Right kidney (tissue), 1 donor: ENCODE measurements at regions not wholly inside any gene's neighbourhood (a gene's known extent, or its start where the extent isn't known, plus 50 kb on each side); places are given as distances from the start of the nearest gene placed in this dataset.
"Not testable (repeated sequence)": the region's sequence is repeated elsewhere in the genome, so short reads cannot be mapped to it uniquely, and the experiment has no call there.

Experiments
- DNase-seq: peaks from one replicate; pipeline ENCODE4 v3.0.0-alpha.2; 2016

- no peak for DNase-seq
Measured at GRCh38 chr22:44628835-44629234, 73.2 kb upstream of the PRR5 start.

DNA sequence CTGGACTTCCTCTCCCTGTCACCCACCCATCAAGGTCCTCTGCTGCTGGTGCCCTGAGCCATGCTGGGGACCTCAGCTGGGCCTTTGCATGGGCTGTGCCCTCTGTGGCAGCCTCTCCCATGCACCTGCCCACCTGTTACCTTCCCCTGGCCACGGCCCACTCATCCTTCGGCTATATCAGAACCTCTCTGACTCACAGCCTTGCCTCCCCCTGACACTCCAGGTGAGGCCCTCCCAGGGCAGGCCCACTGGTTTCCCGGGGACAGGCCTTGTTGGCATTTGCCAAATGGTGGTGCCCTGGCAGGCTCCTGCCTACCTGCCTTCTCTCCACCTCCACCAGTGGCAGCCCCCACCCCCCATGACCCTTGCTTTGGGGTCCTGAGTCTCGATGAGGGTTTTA, 73.7 kb upstream of the PRR5 start:
- DNase-seq: no peak

DNA sequence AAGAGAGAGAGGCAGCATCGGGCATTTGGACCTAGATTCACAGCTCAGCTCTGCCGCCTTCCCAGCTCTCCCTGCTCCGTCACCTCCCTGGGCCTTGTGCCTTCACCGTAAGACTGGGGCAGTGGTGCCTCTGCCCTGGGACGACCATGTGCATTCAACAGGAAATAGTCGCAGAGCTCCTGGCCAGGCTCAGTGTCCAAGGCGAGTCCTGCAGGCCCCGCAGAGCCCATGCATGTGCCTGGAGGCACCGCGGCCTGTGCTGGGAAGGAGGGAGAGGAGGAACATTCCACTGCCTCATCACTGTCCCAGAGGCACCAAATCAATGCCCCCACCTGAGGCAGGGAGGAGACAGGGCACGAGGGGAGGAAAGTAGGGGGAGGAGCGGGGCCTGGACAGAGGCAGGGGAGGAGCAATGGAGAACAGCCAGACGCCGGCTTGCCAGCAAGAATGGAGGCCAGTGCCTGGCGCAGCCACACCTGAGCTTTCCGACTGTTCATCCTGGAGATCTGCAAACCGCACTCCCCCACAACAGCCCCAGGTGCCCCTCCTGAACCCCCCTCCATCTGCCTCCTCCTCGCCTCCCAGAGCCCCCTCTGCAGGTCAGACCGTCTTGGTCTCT, 74.4 kb upstream of the PRR5 start:
- DNase-seq: no peak

- DNase-seq: peak; percentile 59
Measured at GRCh38 chr22:44625981-44626687, 75.9 kb upstream of the PRR5 start.

- no peak for DNase-seq
Measured at GRCh38 chr22:44625421-44625760, 76.6 kb upstream of the PRR5 start.

DNA sequence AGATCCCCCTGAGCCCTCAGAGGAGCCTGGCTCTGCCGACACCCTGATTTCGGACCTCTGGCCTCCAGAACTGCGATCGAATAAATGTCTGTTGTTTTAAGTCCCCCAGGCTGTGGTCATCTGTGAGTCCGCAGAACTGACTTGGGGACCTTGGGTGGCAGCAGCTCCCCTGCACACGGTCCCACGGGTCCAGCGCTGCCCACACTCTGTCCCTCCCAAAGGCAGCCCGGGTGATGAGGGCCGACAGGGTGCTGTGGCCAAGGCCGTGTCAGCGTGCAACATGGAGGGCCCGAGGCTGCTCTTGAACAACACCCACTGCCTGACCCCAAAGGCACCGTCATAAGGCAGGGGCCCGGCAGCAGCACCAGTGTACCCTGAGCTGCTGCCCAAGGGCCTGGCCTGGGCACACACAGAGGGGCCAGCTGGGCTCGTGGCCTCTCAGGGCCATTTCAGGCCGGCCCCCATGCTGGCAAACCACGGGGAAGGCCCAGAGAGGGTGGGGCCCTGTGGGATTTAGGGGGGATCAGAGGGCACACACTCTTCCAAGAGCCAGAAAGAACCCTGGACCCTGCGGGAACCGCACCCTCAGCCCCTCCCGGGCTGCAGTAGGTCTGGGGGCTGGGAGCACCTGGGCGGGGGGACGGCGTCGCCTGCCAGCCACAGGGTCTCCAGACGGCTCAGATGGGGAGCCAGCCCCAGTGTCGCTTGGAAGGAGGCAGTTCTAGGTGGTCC, 77.1 kb upstream of the PRR5 start:
- no peak for DNase-seq

DNA sequence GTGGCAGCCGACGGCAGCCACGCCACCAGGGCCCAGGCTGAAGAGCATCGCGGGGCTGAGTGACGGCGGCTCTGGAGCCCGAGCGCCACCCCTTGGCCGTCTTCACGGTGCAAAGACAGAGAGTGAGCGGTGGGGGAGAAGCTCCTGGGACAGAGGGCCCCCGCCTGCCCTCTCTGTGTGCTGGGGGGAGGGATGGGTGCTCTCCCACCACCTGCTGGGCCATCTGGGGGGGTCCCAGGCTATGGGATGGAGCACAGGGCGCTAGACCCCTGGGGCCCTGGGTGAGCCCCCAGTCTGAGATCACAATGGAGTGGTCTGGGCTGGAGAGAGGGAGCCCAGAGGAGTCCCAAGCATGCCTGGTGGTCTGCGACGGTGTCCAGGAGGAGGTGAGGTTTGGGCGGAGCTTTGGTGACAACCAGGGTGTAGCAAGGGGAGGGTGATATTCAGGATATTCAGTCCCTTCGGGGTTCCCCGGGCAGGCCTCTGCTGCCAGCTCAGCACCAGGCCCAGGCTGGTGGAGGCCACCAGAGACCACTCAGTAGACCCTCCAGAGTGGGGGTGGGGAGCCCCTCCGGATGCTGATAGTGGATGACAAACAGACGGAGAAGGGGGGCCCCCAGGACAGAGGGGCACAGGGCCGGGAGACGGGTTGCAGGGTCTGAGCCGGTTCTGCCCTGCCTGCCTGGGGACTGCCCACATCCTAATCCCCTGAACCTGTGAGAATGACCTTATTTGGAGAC, 78.1 kb upstream of the PRR5 start:
- DNase-seq: peak; percentile 58

DNA sequence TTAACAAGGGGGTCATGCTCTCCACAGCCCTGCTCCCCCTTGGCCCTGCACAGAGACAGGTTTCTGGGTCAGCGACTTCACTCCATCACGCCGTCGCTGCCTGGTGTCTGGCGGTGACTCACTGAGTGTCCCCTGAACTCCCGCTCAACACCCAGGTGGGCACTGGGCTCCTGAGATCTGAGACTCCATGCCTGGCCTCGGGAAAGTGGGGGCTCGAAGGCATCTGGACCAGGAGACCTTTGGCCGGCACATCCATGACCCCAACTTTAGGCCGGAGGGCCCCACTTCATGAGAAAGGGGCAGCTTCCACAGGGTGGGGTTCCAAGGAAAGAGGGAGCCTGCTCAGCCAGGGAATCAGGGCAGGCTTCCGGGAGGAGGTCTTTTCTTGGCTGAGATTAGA, 79.3 kb upstream of the PRR5 start:
- DNase-seq: no peak

- DNase-seq: no peak
Measured at GRCh38 chr22:44622147-44622427, 79.9 kb upstream of the PRR5 start.

DNA sequence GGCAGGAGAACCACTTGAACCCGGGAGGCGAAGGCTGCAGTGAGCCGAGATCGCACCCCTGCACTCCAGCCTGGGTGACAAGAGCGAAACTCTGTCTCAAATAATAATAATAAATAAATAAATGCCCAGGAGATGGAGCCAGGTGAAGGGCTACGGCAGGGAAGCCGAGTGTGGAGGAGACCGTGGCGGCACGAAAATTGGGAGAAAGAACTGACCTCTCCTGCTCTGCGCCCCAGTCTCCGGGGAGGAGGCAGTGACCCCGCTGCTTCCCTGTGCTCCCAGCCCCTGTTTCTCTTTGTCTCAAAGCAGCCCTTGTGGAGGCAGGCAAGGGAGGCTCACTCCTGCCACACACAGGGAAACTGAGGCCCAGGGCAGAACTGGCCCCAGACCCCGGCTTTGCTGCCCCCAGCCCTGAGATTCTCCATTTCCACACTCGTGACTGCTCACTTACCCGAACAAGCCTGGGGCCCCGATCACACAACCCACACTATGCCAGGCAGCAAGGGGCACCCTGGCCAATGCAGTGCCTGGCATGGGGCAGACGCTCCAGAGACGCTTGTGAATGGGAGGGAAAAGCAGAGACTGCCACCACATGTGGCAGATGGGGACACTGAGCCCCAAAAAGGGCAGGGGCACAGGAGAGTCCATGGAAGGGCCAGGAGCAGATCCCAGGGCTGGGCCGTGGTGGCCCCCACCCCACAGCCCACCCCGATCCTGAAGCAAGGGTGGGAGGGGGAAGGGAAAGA, 80.4 kb upstream of the PRR5 start:
- no peak for DNase-seq

- no peak for DNase-seq
Measured at GRCh38 chr22:44620841-44621257, 81.2 kb upstream of the PRR5 start.

DNA sequence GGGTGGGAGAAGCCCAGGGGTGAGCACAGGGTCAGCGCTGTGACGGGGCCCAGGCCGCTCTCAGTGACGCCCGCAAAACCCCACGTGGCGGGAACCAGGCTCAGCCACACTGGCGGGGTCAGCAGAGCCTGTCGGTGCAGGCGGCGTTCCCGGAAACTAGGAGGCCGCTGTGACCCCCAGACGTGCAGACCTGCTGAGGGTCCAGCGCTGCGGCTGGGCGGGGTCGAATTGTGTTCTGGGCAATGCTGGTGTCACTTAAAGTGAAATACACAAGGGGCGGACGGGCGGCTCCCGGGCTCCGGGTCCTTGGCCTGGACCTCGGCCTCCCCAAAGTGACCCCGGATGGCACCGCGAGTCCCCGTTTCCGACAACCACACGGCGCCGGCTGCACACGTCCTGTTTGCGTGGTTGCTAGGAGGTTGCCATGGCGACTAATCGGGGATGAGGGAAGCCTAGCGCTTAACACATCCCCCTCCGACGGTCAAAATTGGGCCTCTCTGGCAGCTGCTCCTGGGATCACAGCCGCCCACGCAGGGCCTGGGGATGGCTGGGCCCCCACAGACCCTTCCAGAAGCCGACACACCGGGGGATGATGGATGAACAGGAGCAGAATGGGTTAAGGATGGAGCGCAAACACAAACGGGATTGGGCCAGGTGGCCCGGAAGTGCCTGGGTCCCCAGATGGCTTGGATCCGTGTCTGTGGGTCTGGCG, 81.7 kb upstream of the PRR5 start:
- peak; percentile 81 for DNase-seq

- DNase-seq: not testable (repeated sequence)
Measured at GRCh38 chr22:44619560-44620128, 82.4 kb upstream of the PRR5 start.

DNA sequence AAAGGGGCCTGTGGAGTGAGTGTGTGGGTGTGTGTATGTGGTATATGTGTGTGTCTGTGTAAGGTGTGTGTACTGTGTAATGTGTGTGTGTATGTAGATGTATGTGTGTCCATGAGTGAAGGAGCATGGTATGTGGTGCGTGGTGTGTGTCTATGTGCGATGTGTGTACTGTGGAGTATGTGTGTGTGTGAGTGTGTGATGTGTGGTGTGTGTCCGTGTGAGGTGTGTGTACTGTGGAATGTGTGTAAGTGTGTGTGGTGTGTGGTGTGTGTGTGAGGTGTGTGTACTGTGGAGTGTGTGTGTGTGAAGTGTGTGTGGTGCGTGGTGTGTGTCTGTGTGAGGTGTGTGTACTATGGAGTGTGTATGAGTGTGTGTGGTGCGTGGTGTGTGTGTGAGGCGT, 83.1 kb upstream of the PRR5 start:
- not testable (repeated sequence) for DNase-seq

GRCh38 chr22:44618400-44618799, 83.6 kb upstream of the PRR5 start:
- peak; percentile 22 for DNase-seq

DNA sequence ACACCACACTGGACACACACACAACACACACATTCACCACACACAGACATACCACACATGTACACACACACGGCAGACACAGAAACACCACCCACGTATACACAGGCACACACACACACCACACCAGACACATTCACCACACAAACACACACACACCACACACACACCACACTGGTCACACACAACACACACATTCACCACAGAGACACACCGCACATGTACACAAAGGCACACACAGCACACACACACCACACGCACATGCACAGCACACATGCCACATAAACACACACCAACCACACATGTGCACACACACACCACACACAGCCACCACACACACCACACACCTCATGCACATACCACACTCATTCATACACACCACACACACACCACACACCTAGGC, 84.2 kb upstream of the PRR5 start:
- no peak for DNase-seq

- no peak for DNase-seq
Measured at GRCh38 chr22:44616882-44617655, 84.9 kb upstream of the PRR5 start.

DNA sequence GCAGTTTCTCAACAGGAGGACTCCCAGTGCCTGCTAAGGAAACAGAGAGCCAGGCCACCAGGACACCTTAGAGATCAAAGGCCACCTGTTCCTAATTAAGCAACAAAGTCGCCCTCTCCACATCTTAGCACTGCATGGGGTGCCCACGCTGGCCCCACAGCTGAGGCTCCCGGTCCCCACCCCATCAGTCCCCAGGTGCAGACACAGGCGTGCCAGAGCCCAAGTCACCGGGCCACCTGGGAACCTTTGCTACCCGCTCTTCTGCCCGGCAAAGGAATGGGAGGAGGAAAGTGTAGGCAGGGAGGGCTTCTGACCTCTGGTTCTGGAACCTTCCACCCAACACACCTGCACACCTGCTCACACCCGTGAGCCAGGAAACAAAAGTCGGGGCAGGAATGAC, 85.5 kb upstream of the PRR5 start:
- no peak for DNase-seq

DNA sequence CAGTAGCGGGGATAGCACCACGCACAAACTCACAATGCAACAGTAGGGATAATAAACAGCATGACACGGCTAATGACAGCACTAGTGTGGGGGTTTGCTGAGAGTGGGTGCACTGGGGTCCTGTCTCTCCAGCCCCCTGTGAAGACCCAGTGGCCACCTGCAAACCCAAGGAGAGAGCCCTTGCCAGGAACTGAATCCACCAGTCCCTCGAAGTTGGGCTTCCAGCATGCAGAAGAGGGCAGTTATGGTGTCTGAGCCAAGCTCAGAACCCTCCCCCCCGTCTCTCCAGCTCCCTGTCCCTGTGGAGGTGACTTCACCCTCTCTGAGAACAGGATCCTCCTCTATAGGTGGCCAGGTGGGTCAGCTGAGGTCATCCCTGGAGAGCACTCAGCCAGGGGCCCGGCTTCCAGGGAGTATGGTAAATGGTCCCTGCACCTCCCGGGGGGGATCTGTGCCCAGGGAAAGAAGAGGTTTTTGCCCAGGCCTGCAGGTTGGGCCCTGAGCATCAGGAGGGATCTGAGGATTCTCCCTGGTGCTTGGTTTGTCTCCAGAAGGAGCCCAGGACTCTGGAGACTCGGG, 86.3 kb upstream of the PRR5 start:
- DNase-seq: no peak

DNA sequence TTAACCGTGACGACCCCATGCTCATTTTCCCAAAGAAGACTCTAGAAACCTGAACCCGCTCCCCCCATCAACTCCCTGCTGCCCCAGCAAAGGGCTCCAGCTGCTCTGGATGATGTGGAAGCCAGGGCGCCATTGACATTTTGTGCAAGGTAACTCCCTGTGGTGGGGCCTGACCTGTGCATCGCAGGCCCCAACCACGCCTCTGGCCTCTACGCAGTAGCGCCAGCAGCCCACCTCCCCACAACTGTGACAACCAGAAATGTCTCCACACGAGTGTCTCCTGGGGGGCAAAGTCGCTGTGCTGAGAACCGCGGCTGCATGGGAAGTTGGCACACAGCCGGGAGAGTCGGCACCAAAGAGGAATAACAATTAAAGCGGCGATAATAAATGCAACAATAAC, 86.9 kb upstream of the PRR5 start:
- no peak for DNase-seq
